ENCODE measurements at regions not wholly inside any gene's neighbourhood (a gene's known extent, or its start where the extent isn't known, plus 50 kb on each side); places are given as distances from the start of the nearest gene placed in this dataset.

- TF ChIP-seq, protein P1, sequence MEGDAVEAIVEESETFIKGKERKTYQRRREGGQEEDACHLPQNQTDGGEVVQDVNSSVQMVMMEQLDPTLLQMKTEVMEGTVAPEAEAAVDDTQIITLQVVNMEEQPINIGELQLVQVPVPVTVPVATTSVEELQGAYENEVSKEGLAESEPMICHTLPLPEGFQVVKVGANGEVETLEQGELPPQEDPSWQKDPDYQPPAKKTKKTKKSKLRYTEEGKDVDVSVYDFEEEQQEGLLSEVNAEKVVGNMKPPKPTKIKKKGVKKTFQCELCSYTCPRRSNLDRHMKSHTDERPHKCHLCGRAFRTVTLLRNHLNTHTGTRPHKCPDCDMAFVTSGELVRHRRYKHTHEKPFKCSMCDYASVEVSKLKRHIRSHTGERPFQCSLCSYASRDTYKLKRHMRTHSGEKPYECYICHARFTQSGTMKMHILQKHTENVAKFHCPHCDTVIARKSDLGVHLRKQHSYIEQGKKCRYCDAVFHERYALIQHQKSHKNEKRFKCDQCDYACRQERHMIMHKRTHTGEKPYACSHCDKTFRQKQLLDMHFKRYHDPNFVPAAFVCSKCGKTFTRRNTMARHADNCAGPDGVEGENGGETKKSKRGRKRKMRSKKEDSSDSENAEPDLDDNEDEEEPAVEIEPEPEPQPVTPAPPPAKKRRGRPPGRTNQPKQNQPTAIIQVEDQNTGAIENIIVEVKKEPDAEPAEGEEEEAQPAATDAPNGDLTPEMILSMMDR (IDR thresholded peaks at IDR 0.05): no peak
- no peak for TF ChIP-seq ZFX (IDR thresholded peaks at IDR 0.05; ENCODE audit: borderline replicate concordance)
These were observed 293.7 kb downstream of the PPP1R2C start for GRCh38 chrX:42484233-42484632.

Measured in 22Rv1 (cell line).